Fibroblast of skin of abdomen (primary cell): ENCODE measurements at regions not wholly inside any gene's neighbourhood (a gene's known extent, or its start where the extent isn't known, plus 50 kb on each side); places are given as distances from the start of the nearest gene placed in this dataset.

Source experiments
- DNase-seq: peaks from one replicate; pipeline ENCODE4 v3.0.0-alpha.2; 2013

GRCh38 chr16:79747688-79748087 lies 147.2 kb upstream of the MAF start:
- no peak for DNase-seq

GRCh38 chr16:79740252-79740651 lies 139.7 kb upstream of the MAF start:
- no peak for DNase-seq

GRCh38 chr16:79735271-79735670 lies 134.7 kb upstream of the MAF start:
- no peak for DNase-seq

GRCh38 chr16:79734721-79735120 lies 134.2 kb upstream of the MAF start:
- no peak for DNase-seq

- DNase-seq: no peak
Measured at GRCh38 chr16:79728923-79729240, 128.3 kb upstream of the MAF start.

- DNase-seq: no peak
Measured at GRCh38 chr16:79728048-79728922, 127.7 kb upstream of the MAF start.

GRCh38 chr16:79726902-79727301 lies 126.4 kb upstream of the MAF start:
- DNase-seq: no peak

- no peak for DNase-seq
Measured at GRCh38 chr16:79725051-79725450, 124.5 kb upstream of the MAF start.

- no peak for DNase-seq
Measured at GRCh38 chr16:79723583-79724168, 123.1 kb upstream of the MAF start.

- DNase-seq: no peak
Measured at GRCh38 chr16:79721270-79721669, 120.7 kb upstream of the MAF start.

- no peak for DNase-seq
Measured at GRCh38 chr16:79717333-79718137, 117.0 kb upstream of the MAF start.

GRCh38 chr16:79716645-79717332 lies 116.3 kb upstream of the MAF start:
- no peak for DNase-seq

GRCh38 chr16:79715061-79715460 lies 114.5 kb upstream of the MAF start:
- DNase-seq: no peak

GRCh38 chr16:79714440-79714839 lies 113.9 kb upstream of the MAF start:
- no peak for DNase-seq

- no peak for DNase-seq
Measured at GRCh38 chr16:79713609-79714309, 113.2 kb upstream of the MAF start.

- DNase-seq: no peak
Measured at GRCh38 chr16:79712276-79712675, 111.7 kb upstream of the MAF start.

- DNase-seq: no peak
Measured at GRCh38 chr16:79707876-79708275, 107.3 kb upstream of the MAF start.

GRCh38 chr16:79703066-79703465 lies 102.5 kb upstream of the MAF start:
- no peak for DNase-seq

- DNase-seq: peak; percentile 8
Measured at GRCh38 chr16:79698341-79698753, 97.8 kb upstream of the MAF start.

GRCh38 chr16:79697562-79698112 lies 97.1 kb upstream of the MAF start:
- DNase-seq: no peak

- peak; percentile 21 for DNase-seq
Measured at GRCh38 chr16:79691007-79691406, 90.5 kb upstream of the MAF start.

GRCh38 chr16:79690159-79690558 lies 89.6 kb upstream of the MAF start:
- DNase-seq: no peak
